H1 (cell line): ENCODE measurements at regions not wholly inside any gene's neighbourhood (a gene's known extent, or its start where the extent isn't known, plus 50 kb on each side); places are given as distances from the start of the nearest gene placed in this dataset.

Experiments used
- BRCA1 ChIP-seq: IDR thresholded peaks from 2 replicates; pipeline ENCODE4 v1.6.1; 2012; ENCODE audit warnings: low read depth, low read length, improper control_type of control experiment
- GABPA ChIP-seq: IDR thresholded peaks from 2 replicates; pipeline ENCODE4 v1.6.1; 2011; ENCODE audit warnings: mild to moderate bottlenecking, low read length, moderate library complexity, borderline replicate concordance; ENCODE audit not compliant: insufficient read depth
- SRF ChIP-seq: IDR thresholded peaks from 2 replicates; pipeline ENCODE4 v1.6.1; 2011; ENCODE audit warnings: mild to moderate bottlenecking, low read depth, low read length, moderate library complexity
- TF ChIP-seq, protein P1 (sequence below), 3 experiments: IDR thresholded peaks; 1 replicate in 2 of 3; 2 replicates in 1 of 3; pipeline versions ENCODE4 v1.5.1 to v1.6.1; 2011; ENCODE audit warnings: low read length in 3 of 3, mild to moderate bottlenecking in 3 of 3, inconsistent platforms in 2 of 3, low read depth in 1 of 3, moderate library complexity in 1 of 3; ENCODE audit not compliant: insufficient read depth in 1 of 3; ENCODE audit errors: control extremely low read depth in 1 of 3

GRCh38 chr2:128820452-128820851 lies 501.8 kb upstream of the HS6ST1 start (continued):
- no peak for TF ChIP-seq SRF
- TF ChIP-seq, protein P1, sequence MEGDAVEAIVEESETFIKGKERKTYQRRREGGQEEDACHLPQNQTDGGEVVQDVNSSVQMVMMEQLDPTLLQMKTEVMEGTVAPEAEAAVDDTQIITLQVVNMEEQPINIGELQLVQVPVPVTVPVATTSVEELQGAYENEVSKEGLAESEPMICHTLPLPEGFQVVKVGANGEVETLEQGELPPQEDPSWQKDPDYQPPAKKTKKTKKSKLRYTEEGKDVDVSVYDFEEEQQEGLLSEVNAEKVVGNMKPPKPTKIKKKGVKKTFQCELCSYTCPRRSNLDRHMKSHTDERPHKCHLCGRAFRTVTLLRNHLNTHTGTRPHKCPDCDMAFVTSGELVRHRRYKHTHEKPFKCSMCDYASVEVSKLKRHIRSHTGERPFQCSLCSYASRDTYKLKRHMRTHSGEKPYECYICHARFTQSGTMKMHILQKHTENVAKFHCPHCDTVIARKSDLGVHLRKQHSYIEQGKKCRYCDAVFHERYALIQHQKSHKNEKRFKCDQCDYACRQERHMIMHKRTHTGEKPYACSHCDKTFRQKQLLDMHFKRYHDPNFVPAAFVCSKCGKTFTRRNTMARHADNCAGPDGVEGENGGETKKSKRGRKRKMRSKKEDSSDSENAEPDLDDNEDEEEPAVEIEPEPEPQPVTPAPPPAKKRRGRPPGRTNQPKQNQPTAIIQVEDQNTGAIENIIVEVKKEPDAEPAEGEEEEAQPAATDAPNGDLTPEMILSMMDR (IDR thresholded peaks at IDR 0.05; ENCODE audit: control extremely low read depth in 1 of 3, insufficient read depth in 1 of 3, low read depth in 1 of 3, low read length in 3 of 3), result no peak
- no peak for TF ChIP-seq BRCA1
- TF ChIP-seq GABPA, result no peak
